GM12891 (cell line): ENCODE measurements at regions not wholly inside any gene's neighbourhood (a gene's known extent, or its start where the extent isn't known, plus 50 kb on each side); places are given as distances from the start of the nearest gene placed in this dataset.

ENCODE experiments used
- PAX5 ChIP-seq: IDR thresholded peaks from 2 replicates; pipeline ENCODE4 v1.6.1; 2011; ENCODE audit warnings: low read length, moderate library complexity, mild to moderate bottlenecking; ENCODE audit not compliant: insufficient read depth, severe bottlenecking
- POLR2A ChIP-seq: IDR thresholded peaks from 2 replicates; pipeline ENCODE4 v1.6.1; 2011; ENCODE audit warnings: low read depth, low read length, control low read depth
- POLR2AphosphoS5 ChIP-seq: IDR thresholded peaks from 2 replicates; pipeline ENCODE4 v1.6.1; 2011; ENCODE audit warnings: low read depth, low read length, control low read depth
- POU2F2 ChIP-seq: IDR thresholded peaks from 2 replicates; pipeline ENCODE4 v1.6.1; 2011; ENCODE audit warnings: low read depth, mild to moderate bottlenecking, control low read depth, low read length, moderate library complexity
- SPI1 ChIP-seq: IDR thresholded peaks from 2 replicates; pipeline ENCODE4 v1.6.1; 2011; ENCODE audit warnings: low read depth, low read length, control low read depth
- TAF1 ChIP-seq: IDR thresholded peaks from 2 replicates; pipeline ENCODE4 v1.6.1; 2011; ENCODE audit warnings: low read depth, low read length, control low read depth

DNA sequence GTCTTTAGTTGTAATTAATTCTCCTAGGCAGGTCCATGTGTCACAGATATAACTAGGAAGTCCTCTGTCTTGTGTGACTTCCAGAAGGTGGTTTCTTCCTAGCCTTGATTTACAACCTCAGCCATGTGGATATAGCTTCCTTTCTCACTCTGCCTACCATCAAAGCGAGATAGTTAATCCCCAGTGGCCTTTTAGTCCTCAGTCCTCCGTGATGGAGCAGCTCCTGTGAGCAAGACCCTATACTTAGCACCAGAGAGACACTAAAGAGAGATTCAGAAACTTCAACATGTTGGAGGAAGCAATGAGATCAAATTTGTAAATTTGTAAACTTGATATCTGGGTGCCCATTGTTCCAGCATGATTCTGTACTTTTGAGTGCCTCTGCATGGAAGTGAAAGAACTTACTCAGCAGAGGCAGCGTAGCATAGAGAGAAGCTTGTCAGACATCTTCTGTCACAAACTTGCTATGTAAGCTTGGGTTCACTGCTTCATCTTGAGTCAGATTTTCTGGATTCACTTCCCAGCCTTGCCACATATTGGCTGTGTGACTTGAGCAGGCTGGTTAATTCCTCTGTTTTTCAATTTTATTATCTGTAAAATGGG, 170.2 kb upstream of the NR3C1 start:
- no peak for TF ChIP-seq POLR2A
- TF ChIP-seq TAF1: no peak
- TF ChIP-seq POU2F2: no peak
- TF ChIP-seq POLR2AphosphoS5: no peak
- no peak for TF ChIP-seq PAX5
- peak; percentile 66 for TF ChIP-seq SPI1
